ENCODE measurements at regions not wholly inside any gene's neighbourhood (a gene's known extent, or its start where the extent isn't known, plus 50 kb on each side); places are given as distances from the start of the nearest gene placed in this dataset.

- TF ChIP-seq CTCF (IDR thresholded peaks at IDR 0.05) (no peak), EZH2 (IDR thresholded peaks at IDR 0.05; ENCODE audit: borderline replicate concordance, insufficient read depth, low read depth, low read length, poor library complexity, severe bottlenecking) (no peak)
- H4K20me1 ChIP-seq (ENCODE audit: control insufficient read depth, insufficient read depth, low read length, poor library complexity, severe bottlenecking): no peaks in the 10 kb centered on the region
- WGBS (ENCODE audit: insufficient coverage): no CpG with 5 or more reads among the region's 2 CpGs
- no peak for DNase-seq
- Mint-ChIP-seq H3K4me3 (no peak overlapping the region), H3K27me3 (peaks cover 23% of the 10 kb centered on the region), H3K4me1 (no peaks in the 10 kb centered on the region), H3K9me3 (ENCODE audit: insufficient read depth) (no peaks in the 10 kb centered on the region), H3K27ac (no peak overlapping the region)
- H2AFZ ChIP-seq (ENCODE audit: insufficient read depth, low read depth, low read length, poor library complexity, severe bottlenecking): no peak overlapping the region
- H3K79me2 ChIP-seq (ENCODE audit: control insufficient read depth, insufficient read depth, low read length): no peaks in the 10 kb centered on the region
- H3K27me3 ChIP-seq (replicated peaks in 1 of 4; ENCODE audit: control extremely low read depth in 1 of 4, control insufficient read depth in 3 of 4, insufficient read depth in 4 of 4, low read length in 3 of 4): peaks cover 0 to 6% (median 0%) of the 10 kb centered on the region in 4 experiments
- H3K9me3 ChIP-seq (ENCODE audit: control extremely low read depth in 1 of 3, control insufficient read depth in 2 of 3, insufficient read depth in 1 of 3, low read length in 2 of 3): peaks cover 0 to 3% (median 1%) of the 10 kb centered on the region in 3 donors
- no peak overlapping the region for H3K9ac ChIP-seq (ENCODE audit: low read length)
- intact Hi-C loops (cut with micrococcal nuclease): no loop called here
- H3K27ac ChIP-seq (ENCODE audit: low read length in 2 of 2): no peak overlapping the region
- no peak overlapping the region for H3K4me3 ChIP-seq (ENCODE audit: control extremely low read depth in 1 of 5, extremely low read depth in 1 of 5, insufficient read depth in 1 of 5, low read depth in 2 of 5, low read length in 4 of 5)
- H3K4me2 ChIP-seq (replicated peaks; ENCODE audit: low read depth, low read length, poor library complexity, severe bottlenecking): no peak overlapping the region
- ChIA-PET CTCF (interaction anchor here (0.7 kb wide), 1 partner anchor 380 kb away, joined by 3 read pairs; no protein-coding TSS in a partner anchor), POLR2A (no interaction called here)
- no peak for ATAC-seq (ENCODE audit: low read depth)
- no peaks in the 10 kb centered on the region for H3K4me1 ChIP-seq (ENCODE audit: control insufficient read depth in 2 of 2, insufficient read depth in 2 of 2, low read length in 2 of 2)
- H3K36me3 ChIP-seq (replicated peaks in 1 of 2; ENCODE audit: control extremely low read depth in 1 of 2, control insufficient read depth in 1 of 2, extremely low read depth in 1 of 2, insufficient read depth in 2 of 2, low read length in 1 of 2): no peaks in the 10 kb centered on the region
These were observed 119.8 kb upstream of the NAV2 start for GRCh38 chr11:19592842-19593241.

GRCh38 chr11:19589567-19590260, 122.9 kb upstream of the NAV2 start:
- Histone ChIP-seq H3K36me3 (replicated peaks in 1 of 2; ENCODE audit: control extremely low read depth in 1 of 2, control insufficient read depth in 1 of 2, extremely low read depth in 1 of 2, insufficient read depth in 2 of 2, low read length in 1 of 2) (no peaks in the 10 kb centered on the region), H3K27ac (ENCODE audit: low read length in 2 of 2) (no peak overlapping the region), H3K4me3 (ENCODE audit: control extremely low read depth in 1 of 5, extremely low read depth in 1 of 5, insufficient read depth in 1 of 5, low read depth in 2 of 5, low read length in 4 of 5) (no peak overlapping the region), H3K4me1 (ENCODE audit: control insufficient read depth in 2 of 2, insufficient read depth in 2 of 2, low read length in 2 of 2) (no peaks in the 10 kb centered on the region), H3K79me2 (ENCODE audit: control insufficient read depth, insufficient read depth, low read length) (no peaks in the 10 kb centered on the region), H3K9me3 (ENCODE audit: control extremely low read depth in 1 of 3, control insufficient read depth in 2 of 3, insufficient read depth in 1 of 3, low read length in 2 of 3) (peaks cover 0 to 3% (median 1%) of the 10 kb centered on the region in 3 donors), H2AFZ (ENCODE audit: insufficient read depth, low read depth, low read length, poor library complexity, severe bottlenecking) (no peak overlapping the region), H3K4me2 (replicated peaks; ENCODE audit: low read depth, low read length, poor library complexity, severe bottlenecking) (no peak overlapping the region), H3K9ac (ENCODE audit: low read length) (no peak overlapping the region), H4K20me1 (ENCODE audit: control insufficient read depth, insufficient read depth, low read length, poor library complexity, severe bottlenecking) (no peaks in the 10 kb centered on the region), H3K27me3 (replicated peaks in 1 of 4; ENCODE audit: control extremely low read depth in 1 of 4, control insufficient read depth in 3 of 4, insufficient read depth in 4 of 4, low read length in 3 of 4) (peaks cover 0 to 5% (median 0%) of the 10 kb centered on the region in 4 experiments)
- no peaks in the 10 kb centered on the region for H3K4me1 Mint-ChIP-seq
- ChIA-PET POLR2A (no interaction called here), CTCF (no interaction called here)
- intact Hi-C loops (cut with micrococcal nuclease): no loop called here
- TF ChIP-seq CTCF (IDR thresholded peaks at IDR 0.05): no peak
- no peak for TF ChIP-seq EZH2 (IDR thresholded peaks at IDR 0.05; ENCODE audit: borderline replicate concordance, insufficient read depth, low read depth, low read length, poor library complexity, severe bottlenecking)
- DNase-seq (no peak), ATAC-seq (ENCODE audit: low read depth) (no peak)
- WGBS (ENCODE audit: insufficient coverage): 85% methylated on average over 2 of the region's 10 CpGs
- no peak overlapping the region for H3K27ac Mint-ChIP-seq
- no peaks in the 10 kb centered on the region for H3K9me3 Mint-ChIP-seq (ENCODE audit: insufficient read depth)
- H3K4me3 Mint-ChIP-seq: no peak overlapping the region
- peaks cover 20% of the 10 kb centered on the region for H3K27me3 Mint-ChIP-seq

Data from B cell (primary cell).